ENCODE measurements at regions not wholly inside any gene's neighbourhood (a gene's known extent, or its start where the extent isn't known, plus 50 kb on each side); places are given as distances from the start of the nearest gene placed in this dataset.

DNA sequence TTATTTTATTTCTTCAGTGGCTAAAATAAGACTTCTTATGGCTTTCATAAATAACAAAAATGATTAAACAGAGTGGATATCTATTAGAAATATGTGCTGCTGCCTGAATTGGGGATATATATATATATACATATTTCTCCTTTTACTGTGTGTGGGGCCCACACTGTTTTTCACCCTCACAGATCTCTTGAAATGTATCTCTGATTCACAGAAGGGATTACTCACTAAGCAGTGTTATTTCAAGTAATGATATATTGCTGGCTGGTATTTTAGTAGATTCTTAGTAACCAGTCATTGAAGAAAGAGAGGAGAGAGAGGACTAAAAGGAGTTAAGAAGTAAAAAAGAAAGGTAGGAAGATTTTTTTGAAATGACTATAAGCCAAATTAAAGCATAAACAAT, 308.6 kb upstream of the NRP1 start:
- H3K4me2 ChIP-seq (ENCODE audit: insufficient read depth, low read length) = no peak overlapping the region

DNA sequence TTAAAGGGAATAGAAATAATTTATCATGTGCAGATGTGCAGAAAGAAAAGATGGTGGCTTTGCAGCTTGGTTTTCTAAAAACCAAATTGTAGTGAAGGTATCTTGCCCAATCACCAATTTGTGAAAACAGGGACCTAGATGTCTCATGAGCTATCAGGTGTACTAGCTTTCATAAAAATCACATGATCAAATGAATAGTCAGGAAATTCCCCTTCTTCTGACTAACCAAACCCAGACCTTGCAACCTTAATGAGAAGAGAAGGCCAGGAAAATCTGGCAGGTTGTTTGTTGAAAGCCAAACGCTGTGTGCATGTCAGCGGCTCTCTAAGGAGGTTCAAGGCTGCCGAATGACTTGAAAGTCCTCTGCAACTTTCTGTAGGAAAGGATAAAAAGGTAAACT, 304.4 kb upstream of the NRP1 start:
- H3K27me3 ChIP-seq (ENCODE audit: insufficient read depth, low read length, poor library complexity) = no peaks in the 10 kb centered on the region
- no peak overlapping the region for H3K4me2 ChIP-seq (ENCODE audit: insufficient read depth, low read length)
- H3K27ac ChIP-seq (ENCODE audit: low read length) = no peak overlapping the region
- H3K79me2 ChIP-seq (ENCODE audit: insufficient read depth, low read length) = no peaks in the 10 kb centered on the region
- no peaks in the 10 kb centered on the region for H3K9me3 ChIP-seq (ENCODE audit: insufficient read depth, low read length, severe bottlenecking)
- DNase-seq = no peak
- ATAC-seq (ENCODE audit: insufficient read depth, low read depth) = no peak
- H3K4me1 ChIP-seq (ENCODE audit: insufficient read depth, low read length) = no peaks in the 10 kb centered on the region
- no peak overlapping the region for H3K9ac ChIP-seq (ENCODE audit: low read depth, low read length)
- no peaks in the 10 kb centered on the region for H4K20me1 ChIP-seq (ENCODE audit: insufficient read depth, low read length)
- no peaks in the 10 kb centered on the region for H3K36me3 ChIP-seq (ENCODE audit: insufficient read depth, low read length)
- no peak for TF ChIP-seq EZH2 (IDR thresholded peaks at IDR 0.05; ENCODE audit: borderline replicate concordance, low read depth, low read length, severe bottlenecking)
- TF ChIP-seq, protein P1, sequence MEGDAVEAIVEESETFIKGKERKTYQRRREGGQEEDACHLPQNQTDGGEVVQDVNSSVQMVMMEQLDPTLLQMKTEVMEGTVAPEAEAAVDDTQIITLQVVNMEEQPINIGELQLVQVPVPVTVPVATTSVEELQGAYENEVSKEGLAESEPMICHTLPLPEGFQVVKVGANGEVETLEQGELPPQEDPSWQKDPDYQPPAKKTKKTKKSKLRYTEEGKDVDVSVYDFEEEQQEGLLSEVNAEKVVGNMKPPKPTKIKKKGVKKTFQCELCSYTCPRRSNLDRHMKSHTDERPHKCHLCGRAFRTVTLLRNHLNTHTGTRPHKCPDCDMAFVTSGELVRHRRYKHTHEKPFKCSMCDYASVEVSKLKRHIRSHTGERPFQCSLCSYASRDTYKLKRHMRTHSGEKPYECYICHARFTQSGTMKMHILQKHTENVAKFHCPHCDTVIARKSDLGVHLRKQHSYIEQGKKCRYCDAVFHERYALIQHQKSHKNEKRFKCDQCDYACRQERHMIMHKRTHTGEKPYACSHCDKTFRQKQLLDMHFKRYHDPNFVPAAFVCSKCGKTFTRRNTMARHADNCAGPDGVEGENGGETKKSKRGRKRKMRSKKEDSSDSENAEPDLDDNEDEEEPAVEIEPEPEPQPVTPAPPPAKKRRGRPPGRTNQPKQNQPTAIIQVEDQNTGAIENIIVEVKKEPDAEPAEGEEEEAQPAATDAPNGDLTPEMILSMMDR (IDR thresholded peaks at IDR 0.05; ENCODE audit: borderline replicate concordance, extremely low read depth, low read length, poor library complexity, severe bottlenecking) = no peak
- no peak overlapping the region for H2AFZ ChIP-seq (ENCODE audit: low read depth, low read length)
- no peak overlapping the region for H3K4me3 ChIP-seq (ENCODE audit: low read depth in 1 of 2, low read length in 2 of 2)

More for the DNA sequence above, 308.6 kb upstream of the NRP1 start:
- Histone ChIP-seq H4K20me1 (ENCODE audit: insufficient read depth, low read length) (no peaks in the 10 kb centered on the region), H3K27me3 (ENCODE audit: insufficient read depth, low read length, poor library complexity) (no peaks in the 10 kb centered on the region), H3K9ac (ENCODE audit: low read depth, low read length) (no peak overlapping the region), H3K9me3 (ENCODE audit: insufficient read depth, low read length, severe bottlenecking) (no peaks in the 10 kb centered on the region), H2AFZ (ENCODE audit: low read depth, low read length) (no peak overlapping the region), H3K4me3 (ENCODE audit: low read depth in 1 of 2, low read length in 2 of 2) (no peak overlapping the region), H3K36me3 (ENCODE audit: insufficient read depth, low read length) (no peaks in the 10 kb centered on the region), H3K79me2 (ENCODE audit: insufficient read depth, low read length) (no peaks in the 10 kb centered on the region), H3K27ac (ENCODE audit: low read length) (no peak overlapping the region), H3K4me1 (ENCODE audit: insufficient read depth, low read length) (no peaks in the 10 kb centered on the region)
- DNase-seq (no peak), ATAC-seq (ENCODE audit: insufficient read depth, low read depth) (no peak)
- TF ChIP-seq, protein P1 (IDR thresholded peaks at IDR 0.05; ENCODE audit: borderline replicate concordance, extremely low read depth, low read length, poor library complexity, severe bottlenecking) = no peak
- no peak for TF ChIP-seq EZH2 (IDR thresholded peaks at IDR 0.05; ENCODE audit: borderline replicate concordance, low read depth, low read length, severe bottlenecking)

DNA sequence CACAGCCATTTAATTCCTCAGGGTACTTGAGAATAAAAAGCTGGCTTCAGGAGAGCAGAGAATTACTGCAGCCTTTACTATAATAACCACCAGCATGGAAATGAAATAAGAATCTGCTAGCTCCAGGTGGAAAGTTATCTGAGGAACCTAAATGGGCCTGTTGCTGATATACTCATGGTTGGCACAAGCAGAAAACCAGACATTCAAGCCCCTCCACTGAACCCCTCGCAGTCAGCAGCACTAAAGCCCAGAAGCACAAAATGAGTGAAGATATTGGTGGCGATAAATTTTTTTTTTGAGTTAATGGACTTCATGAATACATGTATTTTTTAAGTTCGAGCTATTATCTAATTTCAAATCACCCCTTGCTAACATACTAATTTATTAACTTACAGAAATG, 303.9 kb upstream of the NRP1 start:
- Histone ChIP-seq H3K4me2 (ENCODE audit: insufficient read depth, low read length) (no peak overlapping the region), H3K9me3 (ENCODE audit: insufficient read depth, low read length, severe bottlenecking) (no peaks in the 10 kb centered on the region), H3K4me1 (ENCODE audit: insufficient read depth, low read length) (no peaks in the 10 kb centered on the region), H3K4me3 (ENCODE audit: low read depth in 1 of 2, low read length in 2 of 2) (no peak overlapping the region), H4K20me1 (ENCODE audit: insufficient read depth, low read length) (no peaks in the 10 kb centered on the region), H3K36me3 (ENCODE audit: insufficient read depth, low read length) (no peaks in the 10 kb centered on the region), H3K79me2 (ENCODE audit: insufficient read depth, low read length) (no peaks in the 10 kb centered on the region), H3K27me3 (ENCODE audit: insufficient read depth, low read length, poor library complexity) (no peaks in the 10 kb centered on the region), H3K27ac (ENCODE audit: low read length) (no peak overlapping the region), H3K9ac (ENCODE audit: low read depth, low read length) (no peak overlapping the region), H2AFZ (ENCODE audit: low read depth, low read length) (no peak overlapping the region)
- DNase-seq (no peak), ATAC-seq (ENCODE audit: insufficient read depth, low read depth) (no peak)
- TF ChIP-seq, protein P1 (IDR thresholded peaks at IDR 0.05; ENCODE audit: borderline replicate concordance, extremely low read depth, low read length, poor library complexity, severe bottlenecking) = no peak
- TF ChIP-seq EZH2 (IDR thresholded peaks at IDR 0.05; ENCODE audit: borderline replicate concordance, low read depth, low read length, severe bottlenecking) = no peak

DNA sequence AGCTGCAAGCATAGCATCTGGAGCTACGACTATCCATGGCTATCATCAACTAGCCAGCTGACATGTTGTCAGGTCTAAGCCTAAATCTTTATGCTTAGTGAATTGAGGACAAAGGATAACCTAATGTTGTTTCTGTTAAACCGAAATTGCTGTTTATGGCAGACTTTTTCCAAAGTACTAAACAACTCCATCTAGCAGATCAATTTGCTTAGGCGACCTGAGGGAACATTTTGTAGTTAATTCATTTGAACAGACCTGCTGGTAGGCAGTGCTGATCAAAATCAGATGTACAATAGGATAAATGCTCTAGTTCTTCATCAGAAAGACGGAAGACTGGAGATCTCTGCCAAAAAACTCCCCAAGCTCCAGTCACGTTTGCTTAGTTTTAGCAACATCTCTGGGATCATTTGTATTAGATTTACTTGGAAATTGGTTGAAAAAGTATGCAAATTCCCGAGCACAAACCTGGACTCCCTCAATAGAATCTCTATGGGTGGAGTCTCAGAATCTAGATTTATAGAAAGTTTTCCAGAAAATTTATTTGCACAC, 301.6 kb upstream of the NRP1 start:
- H3K4me3 ChIP-seq (ENCODE audit: low read depth in 1 of 2, low read length in 2 of 2) = no peak overlapping the region
- no peak overlapping the region for H3K4me2 ChIP-seq (ENCODE audit: insufficient read depth, low read length)
- no peaks in the 10 kb centered on the region for H3K79me2 ChIP-seq (ENCODE audit: insufficient read depth, low read length)

More for the DNA sequence above, 301.6 kb upstream of the NRP1 start:
- Histone ChIP-seq H3K27me3 (ENCODE audit: insufficient read depth, low read length, poor library complexity) (no peaks in the 10 kb centered on the region), H4K20me1 (ENCODE audit: insufficient read depth, low read length) (no peaks in the 10 kb centered on the region), H3K36me3 (ENCODE audit: insufficient read depth, low read length) (no peaks in the 10 kb centered on the region), H3K27ac (ENCODE audit: low read length) (no peak overlapping the region), H3K9ac (ENCODE audit: low read depth, low read length) (no peak overlapping the region), H3K9me3 (ENCODE audit: insufficient read depth, low read length, severe bottlenecking) (no peaks in the 10 kb centered on the region), H2AFZ (ENCODE audit: low read depth, low read length) (no peak overlapping the region), H3K4me1 (ENCODE audit: insufficient read depth, low read length) (no peaks in the 10 kb centered on the region)
- no peak for ATAC-seq (ENCODE audit: insufficient read depth, low read depth)
- TF ChIP-seq EZH2 (IDR thresholded peaks at IDR 0.05; ENCODE audit: borderline replicate concordance, low read depth, low read length, severe bottlenecking) = no peak
- TF ChIP-seq, protein P1 (IDR thresholded peaks at IDR 0.05; ENCODE audit: borderline replicate concordance, extremely low read depth, low read length, poor library complexity, severe bottlenecking) = no peak
- DNase-seq = no peak
